ENCODE measurements at regions not wholly inside any gene's neighbourhood (a gene's known extent, or its start where the extent isn't known, plus 50 kb on each side); places are given as distances from the start of the nearest gene placed in this dataset.
A peak's percentile ranks its signal among the peaks of the same experiment; 100 is the strongest.

- no peak overlapping the region for H3K4me3 ChIP-seq (ENCODE audit: low read length)
- no peak for TF ChIP-seq CTCF (IDR thresholded peaks at IDR 0.05; ENCODE audit: insufficient read depth, low read depth, low read length, missing control alignments)
- no peak for DNase-seq (ENCODE audit: low read depth)
Measured at GRCh38 chr4:24141836-24142235, 252.0 kb upstream of the PPARGC1A start.

DNA sequence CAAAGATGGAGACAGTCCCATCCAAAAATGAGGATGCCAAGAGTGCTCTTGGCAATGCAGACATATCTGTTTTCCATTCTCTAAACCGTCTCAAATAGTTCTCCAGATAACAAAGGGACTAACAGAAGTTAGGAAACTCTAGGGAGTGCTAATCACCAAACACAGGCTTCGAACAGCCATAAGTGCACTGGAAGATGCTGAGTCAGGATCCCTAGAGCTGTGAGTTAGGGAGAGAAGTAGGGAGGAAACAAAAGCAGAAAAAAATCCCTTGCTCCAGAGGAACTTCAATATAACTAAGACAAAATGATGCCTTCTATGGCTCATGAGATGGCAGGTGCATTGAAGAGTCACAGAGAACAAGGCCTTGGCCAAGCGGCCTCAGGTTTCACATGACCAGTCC is 251.0 kb upstream of the PPARGC1A start:
- TF ChIP-seq CTCF (IDR thresholded peaks at IDR 0.05; ENCODE audit: insufficient read depth, low read depth, low read length, missing control alignments), result no peak
- no peak overlapping the region for H3K4me3 ChIP-seq (ENCODE audit: low read length)
- no peak for DNase-seq (ENCODE audit: low read depth)

DNA sequence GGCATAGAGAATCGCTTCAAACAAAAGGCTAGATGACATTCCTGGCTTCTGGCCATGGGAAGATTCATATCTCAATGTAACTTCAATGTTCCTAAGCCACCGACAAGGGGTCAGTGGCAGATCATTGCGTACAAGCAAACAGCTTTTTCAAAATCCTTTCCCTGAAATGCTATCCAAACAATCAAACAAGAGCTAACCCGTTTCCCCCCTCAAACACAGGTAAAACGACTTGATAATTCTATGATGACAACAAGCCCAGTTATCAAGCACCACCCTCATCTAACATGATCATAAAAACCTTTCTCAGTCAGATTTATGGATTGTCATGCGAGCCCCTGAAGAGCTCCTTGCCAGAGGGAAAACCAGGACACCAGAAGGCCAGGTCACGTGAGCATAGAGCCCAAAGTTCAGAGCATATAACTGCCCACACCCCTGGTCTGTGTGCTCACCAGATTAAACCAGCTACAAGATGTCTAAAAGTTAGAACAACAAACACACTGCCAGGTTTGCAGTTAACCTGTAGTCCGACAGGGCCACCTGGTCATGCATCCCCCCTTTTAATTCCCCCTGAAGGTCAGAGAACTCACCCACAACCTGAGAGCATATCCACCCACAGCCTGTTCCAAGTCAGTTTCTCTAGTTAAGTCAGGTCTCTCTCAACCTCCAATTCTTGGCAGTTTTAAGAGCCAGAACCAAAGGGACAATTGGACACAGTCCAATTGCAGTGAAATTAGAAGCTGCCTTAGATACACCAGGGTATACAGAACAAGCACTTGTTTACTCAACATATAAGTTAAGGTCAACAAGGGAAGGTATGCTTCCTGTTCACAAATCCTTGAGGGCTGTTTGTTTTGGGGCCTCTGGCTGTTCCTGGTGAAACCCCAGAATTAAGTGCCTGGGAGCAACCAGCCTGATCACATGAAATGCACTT is 248.1 kb upstream of the PPARGC1A start:
- peak; percentile 5 for DNase-seq (ENCODE audit: low read depth)
- TF ChIP-seq CTCF (IDR thresholded peaks at IDR 0.05; ENCODE audit: insufficient read depth, low read depth, low read length, missing control alignments), result no peak
- no peak overlapping the region for H3K4me3 ChIP-seq (ENCODE audit: low read length)

GRCh38 chr4:24131954-24132673 is 242.3 kb upstream of the PPARGC1A start:
- DNase-seq (ENCODE audit: low read depth), result no peak
- no peak for TF ChIP-seq CTCF (IDR thresholded peaks at IDR 0.05; ENCODE audit: insufficient read depth, low read depth, low read length, missing control alignments)
- no peak overlapping the region for H3K4me3 ChIP-seq (ENCODE audit: low read length)

GRCh38 chr4:24130637-24131036 is 240.8 kb upstream of the PPARGC1A start:
- no peak for DNase-seq (ENCODE audit: low read depth)
- no peak for TF ChIP-seq CTCF (IDR thresholded peaks at IDR 0.05; ENCODE audit: insufficient read depth, low read depth, low read length, missing control alignments)
- H3K4me3 ChIP-seq (ENCODE audit: low read length), result no peak overlapping the region

DNA sequence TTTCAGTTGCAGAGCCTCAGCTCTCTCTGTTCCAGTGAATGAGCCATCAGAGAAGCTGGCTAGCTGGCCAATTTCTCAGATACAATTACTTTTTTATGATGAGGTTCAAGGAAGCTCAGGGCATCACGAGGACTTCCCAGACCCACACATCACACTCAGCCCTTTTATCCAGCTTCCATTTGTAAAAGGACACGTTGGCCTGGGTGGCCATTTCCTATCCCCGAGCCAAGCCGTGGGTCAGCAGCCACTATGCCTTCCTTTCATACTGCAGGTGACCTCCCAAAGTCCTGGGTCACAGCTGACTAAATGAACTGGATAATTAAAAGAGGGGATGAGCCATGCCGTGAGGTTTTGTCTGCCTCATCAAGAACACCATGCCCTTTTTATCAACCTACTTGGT is 236.9 kb upstream of the PPARGC1A start:
- no peak for TF ChIP-seq CTCF (IDR thresholded peaks at IDR 0.05; ENCODE audit: insufficient read depth, low read depth, low read length, missing control alignments)
- no peak overlapping the region for H3K4me3 ChIP-seq (ENCODE audit: low read length)
- no peak for DNase-seq (ENCODE audit: low read depth)
